ENCODE measurements at regions not wholly inside any gene's neighbourhood (a gene's known extent, or its start where the extent isn't known, plus 50 kb on each side); places are given as distances from the start of the nearest gene placed in this dataset.
"Not testable (repeated sequence)": the region's sequence is repeated elsewhere in the genome, so short reads cannot be mapped to it uniquely, and the experiment has no call there.

DNA sequence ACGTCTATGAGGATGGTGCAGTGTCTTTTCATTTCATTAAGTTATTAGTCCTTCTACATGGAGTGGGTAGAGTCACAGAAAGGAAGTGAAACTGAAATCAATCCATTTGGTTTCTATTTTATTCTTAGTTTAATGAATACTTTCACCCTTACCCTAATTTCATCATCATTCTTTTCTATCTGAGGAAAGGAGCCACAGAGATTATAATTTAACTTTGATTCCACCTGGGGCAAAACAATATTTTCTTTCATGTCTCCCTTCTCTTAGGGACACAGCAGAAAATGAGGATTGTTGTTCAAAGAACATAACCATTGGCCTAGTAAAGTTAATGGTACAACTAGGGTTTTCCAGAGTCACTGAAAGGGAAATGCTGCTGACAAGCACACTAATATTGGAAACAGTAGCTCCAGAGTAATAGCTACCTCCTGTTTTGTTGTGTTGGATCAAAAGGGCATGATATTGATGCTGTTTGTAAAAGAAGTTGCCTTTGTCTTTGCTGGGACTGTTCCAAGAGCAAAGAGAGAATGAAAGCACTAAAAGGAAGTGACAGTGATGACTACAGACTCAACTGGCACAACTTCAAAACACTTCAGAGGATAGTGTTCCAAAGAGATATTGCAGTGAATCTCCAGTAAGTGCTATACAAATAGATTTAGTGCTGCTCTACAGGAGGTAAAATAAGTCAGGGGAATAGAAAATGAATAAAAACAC lies 247.1 kb upstream of the PITX2 start:
- H3K27me3 ChIP-seq (ENCODE audit: control insufficient read depth in 5 of 5, insufficient read depth in 4 of 5, low read length in 5 of 5) = no peaks in the 10 kb centered on the region
- no peak overlapping the region for H3K4me3 ChIP-seq (ENCODE audit: low read depth in 1 of 5, low read length in 5 of 5)
- no peaks in the 10 kb centered on the region for H3K36me3 ChIP-seq (ENCODE audit: control insufficient read depth in 5 of 5, insufficient read depth in 5 of 5, low read length in 5 of 5)
- no peaks in the 10 kb centered on the region for H3K9me3 ChIP-seq (ENCODE audit: control insufficient read depth in 5 of 5, low read length in 5 of 5)
- peaks cover 0 to 35% (median 25%) of the 10 kb centered on the region in 5 donors for H3K4me1 ChIP-seq (ENCODE audit: control insufficient read depth in 5 of 5, insufficient read depth in 5 of 5, low read length in 5 of 5)
- no peak overlapping the region for H3K9ac ChIP-seq (ENCODE audit: low read length in 5 of 5)
- H3K27ac ChIP-seq (ENCODE audit: low read depth, low read length) = no peak overlapping the region

DNA sequence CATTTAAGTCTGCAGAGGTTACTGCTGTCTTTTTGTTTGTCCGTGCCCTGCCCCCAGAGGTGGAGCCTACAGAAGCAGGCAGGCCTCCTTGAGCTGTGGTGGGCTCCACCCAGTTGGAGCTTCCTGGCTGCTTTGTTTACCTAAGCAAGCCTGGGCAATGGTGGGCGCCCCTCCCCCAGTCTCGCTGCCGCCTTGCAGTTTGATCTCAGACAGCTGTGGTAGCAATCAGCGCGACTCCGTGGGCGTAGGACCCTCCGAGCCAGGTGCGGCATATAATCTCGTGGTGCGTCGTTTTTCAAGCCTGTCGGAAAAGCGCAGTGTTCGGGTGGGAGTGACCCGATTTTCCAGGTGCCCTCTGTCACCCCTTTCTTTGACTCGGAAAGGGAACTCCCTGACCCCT lies 253.3 kb upstream of the PITX2 start:
- not testable (repeated sequence) for H3K4me3 ChIP-seq (ENCODE audit: low read depth in 1 of 5, low read length in 5 of 5); H3K9ac ChIP-seq (ENCODE audit: low read length in 5 of 5); H3K27ac ChIP-seq (ENCODE audit: low read depth, low read length); H3K36me3 ChIP-seq (ENCODE audit: control insufficient read depth in 5 of 5, insufficient read depth in 5 of 5, low read length in 5 of 5); H3K27me3 ChIP-seq (ENCODE audit: control insufficient read depth in 5 of 5, insufficient read depth in 4 of 5, low read length in 5 of 5); H3K4me1 ChIP-seq (ENCODE audit: control insufficient read depth in 5 of 5, insufficient read depth in 5 of 5, low read length in 5 of 5); H3K9me3 ChIP-seq (ENCODE audit: control insufficient read depth in 5 of 5, low read length in 5 of 5)

DNA sequence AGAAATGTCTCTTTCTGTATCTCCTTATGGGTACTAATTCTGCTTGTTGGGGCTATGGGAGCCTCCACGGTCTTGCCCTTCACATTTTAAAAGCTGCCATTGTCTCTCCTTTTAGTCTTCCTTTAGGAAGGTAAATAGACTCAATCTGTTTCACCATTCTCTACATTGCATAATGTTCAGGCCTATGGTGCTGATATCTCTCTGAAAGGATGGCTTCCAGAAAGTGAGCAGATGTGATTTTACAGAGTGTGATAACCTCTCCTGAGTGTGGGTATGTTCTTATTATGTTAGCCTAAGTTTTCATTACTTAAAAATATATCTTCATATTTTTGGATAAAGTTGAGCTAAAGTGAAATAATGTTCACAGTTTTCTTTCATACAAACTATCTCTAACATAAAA lies 254.0 kb upstream of the PITX2 start:
- Histone ChIP-seq H3K9me3 (ENCODE audit: control insufficient read depth in 5 of 5, low read length in 5 of 5) (no peaks in the 10 kb centered on the region), H3K4me3 (ENCODE audit: low read depth in 1 of 5, low read length in 5 of 5) (no peak overlapping the region), H3K27me3 (ENCODE audit: control insufficient read depth in 5 of 5, insufficient read depth in 4 of 5, low read length in 5 of 5) (no peaks in the 10 kb centered on the region), H3K4me1 (ENCODE audit: control insufficient read depth in 5 of 5, insufficient read depth in 5 of 5, low read length in 5 of 5) (no peaks in the 10 kb centered on the region), H3K9ac (ENCODE audit: low read length in 5 of 5) (no peak overlapping the region), H3K27ac (ENCODE audit: low read depth, low read length) (no peak overlapping the region), H3K36me3 (ENCODE audit: control insufficient read depth in 5 of 5, insufficient read depth in 5 of 5, low read length in 5 of 5) (no peaks in the 10 kb centered on the region)

DNA sequence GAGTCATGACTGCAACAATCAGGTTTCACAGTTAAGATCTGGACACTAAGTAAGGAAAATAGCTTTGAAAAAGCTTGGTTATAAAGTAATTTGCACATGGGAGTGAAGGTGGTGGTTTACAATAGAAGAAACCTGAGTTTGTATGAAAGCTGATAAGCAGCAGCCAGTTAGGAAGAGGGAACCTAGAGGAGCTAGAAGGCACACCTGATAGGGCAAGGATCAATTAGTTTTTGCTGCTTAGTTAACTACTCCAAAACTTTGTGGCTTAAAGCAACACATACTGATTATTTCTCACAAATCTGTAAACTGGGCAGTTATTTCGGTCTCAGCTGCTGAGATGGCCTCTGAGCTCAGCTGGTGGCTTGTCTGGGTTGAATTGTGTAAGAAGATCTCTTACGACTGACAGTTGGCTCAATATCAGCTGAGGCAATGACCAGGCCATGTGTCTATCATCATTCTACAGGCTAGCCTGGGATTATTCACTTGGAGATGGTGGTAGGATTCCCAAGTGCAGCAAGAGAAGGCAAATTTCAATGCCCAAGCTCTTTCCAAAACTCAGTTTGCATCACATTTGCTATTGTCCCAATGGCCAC lies 255.0 kb upstream of the PITX2 start:
- Histone ChIP-seq H3K27me3 (ENCODE audit: control insufficient read depth in 5 of 5, insufficient read depth in 4 of 5, low read length in 5 of 5) (no peaks in the 10 kb centered on the region), H3K4me1 (ENCODE audit: control insufficient read depth in 5 of 5, insufficient read depth in 5 of 5, low read length in 5 of 5) (no peaks in the 10 kb centered on the region), H3K9ac (ENCODE audit: low read length in 5 of 5) (no peak overlapping the region), H3K4me3 (ENCODE audit: low read depth in 1 of 5, low read length in 5 of 5) (no peak overlapping the region), H3K36me3 (ENCODE audit: control insufficient read depth in 5 of 5, insufficient read depth in 5 of 5, low read length in 5 of 5) (no peaks in the 10 kb centered on the region), H3K27ac (ENCODE audit: low read depth, low read length) (no peak overlapping the region), H3K9me3 (ENCODE audit: control insufficient read depth in 5 of 5, low read length in 5 of 5) (no peaks in the 10 kb centered on the region)

DNA sequence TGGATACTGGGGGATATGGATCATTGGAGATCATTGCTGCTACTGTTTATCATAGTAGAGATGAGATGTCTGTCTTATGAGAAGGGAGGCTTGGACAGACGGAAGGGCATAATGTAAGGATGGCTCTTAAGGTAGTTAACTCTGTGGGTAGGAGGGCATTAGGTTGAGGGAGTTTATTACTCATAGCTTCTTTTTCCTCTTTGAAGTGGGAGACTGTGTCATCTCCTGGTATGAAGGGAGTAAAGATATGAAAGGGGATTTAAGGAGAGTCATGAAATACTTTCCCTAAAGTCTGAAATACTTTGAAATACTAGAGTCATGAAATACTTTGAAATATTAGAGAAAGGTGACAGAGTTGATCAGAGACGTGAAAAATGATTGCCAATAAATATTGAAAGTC lies 255.5 kb upstream of the PITX2 start:
- Histone ChIP-seq H3K36me3 (ENCODE audit: control insufficient read depth in 5 of 5, insufficient read depth in 5 of 5, low read length in 5 of 5) (no peaks in the 10 kb centered on the region), H3K9me3 (ENCODE audit: control insufficient read depth in 5 of 5, low read length in 5 of 5) (no peaks in the 10 kb centered on the region), H3K4me3 (ENCODE audit: low read depth in 1 of 5, low read length in 5 of 5) (no peak overlapping the region), H3K27ac (ENCODE audit: low read depth, low read length) (no peak overlapping the region), H3K27me3 (ENCODE audit: control insufficient read depth in 5 of 5, insufficient read depth in 4 of 5, low read length in 5 of 5) (no peaks in the 10 kb centered on the region), H3K4me1 (ENCODE audit: control insufficient read depth in 5 of 5, insufficient read depth in 5 of 5, low read length in 5 of 5) (no peaks in the 10 kb centered on the region), H3K9ac (ENCODE audit: low read length in 5 of 5) (no peak overlapping the region)

DNA sequence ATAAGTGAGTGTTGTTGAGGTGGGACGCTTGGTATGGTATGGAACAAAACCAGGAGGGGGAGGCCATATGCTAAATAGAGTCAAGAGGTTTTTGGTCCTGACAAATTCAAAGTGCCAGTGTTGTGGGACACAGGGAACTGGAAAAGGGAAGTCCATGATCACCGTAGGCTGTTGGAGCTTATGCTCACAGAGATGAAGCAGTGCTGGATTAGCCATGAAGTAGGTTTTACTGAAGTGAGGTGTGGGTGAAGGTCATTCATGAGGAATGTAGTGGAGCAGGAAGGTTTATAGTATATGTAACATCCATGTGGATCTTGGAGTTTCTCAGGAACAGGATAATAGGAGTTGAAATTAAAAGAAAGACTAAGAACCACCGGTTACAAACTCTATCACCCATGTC lies 256.1 kb upstream of the PITX2 start:
- H3K4me1 ChIP-seq (ENCODE audit: control insufficient read depth in 5 of 5, insufficient read depth in 5 of 5, low read length in 5 of 5) = no peaks in the 10 kb centered on the region
- H3K4me3 ChIP-seq (ENCODE audit: low read depth in 1 of 5, low read length in 5 of 5) = no peak overlapping the region
- H3K27me3 ChIP-seq (ENCODE audit: control insufficient read depth in 5 of 5, insufficient read depth in 4 of 5, low read length in 5 of 5) = no peaks in the 10 kb centered on the region

DNA sequence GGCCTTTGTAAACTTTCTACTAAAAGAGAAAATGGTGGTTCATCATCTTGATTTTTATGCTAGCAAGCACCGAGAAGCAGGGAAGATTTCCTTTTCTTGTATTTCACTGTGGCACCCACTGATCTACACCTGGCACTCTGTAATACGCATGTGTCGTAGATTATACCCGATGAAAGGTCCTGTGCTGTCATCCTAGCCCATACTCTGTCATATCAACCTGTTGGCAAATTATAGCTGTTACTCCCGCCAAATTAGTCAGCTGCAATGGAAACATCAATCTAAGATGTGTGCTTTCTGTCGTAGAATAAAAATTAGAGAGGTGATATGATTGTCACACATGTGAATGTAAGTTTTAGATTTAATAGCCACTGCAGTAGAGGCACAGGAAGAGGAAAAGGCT lies 263.4 kb upstream of the PITX2 start:
- Histone ChIP-seq H3K27me3 (ENCODE audit: control insufficient read depth in 5 of 5, insufficient read depth in 4 of 5, low read length in 5 of 5) (no peaks in the 10 kb centered on the region), H3K36me3 (ENCODE audit: control insufficient read depth in 5 of 5, insufficient read depth in 5 of 5, low read length in 5 of 5) (no peaks in the 10 kb centered on the region), H3K9me3 (ENCODE audit: control insufficient read depth in 5 of 5, low read length in 5 of 5) (no peaks in the 10 kb centered on the region), H3K4me1 (ENCODE audit: control insufficient read depth in 5 of 5, insufficient read depth in 5 of 5, low read length in 5 of 5) (no peaks in the 10 kb centered on the region), H3K9ac (ENCODE audit: low read length in 5 of 5) (no peak overlapping the region), H3K4me3 (ENCODE audit: low read depth in 1 of 5, low read length in 5 of 5) (no peak overlapping the region), H3K27ac (ENCODE audit: low read depth, low read length) (no peak overlapping the region)

More for the DNA sequence above, 256.1 kb upstream of the PITX2 start:
- H3K9ac ChIP-seq (ENCODE audit: low read length in 5 of 5) = no peak overlapping the region
- H3K9me3 ChIP-seq (ENCODE audit: control insufficient read depth in 5 of 5, low read length in 5 of 5) = no peaks in the 10 kb centered on the region
- no peak overlapping the region for H3K27ac ChIP-seq (ENCODE audit: low read depth, low read length)
- H3K36me3 ChIP-seq (ENCODE audit: control insufficient read depth in 5 of 5, insufficient read depth in 5 of 5, low read length in 5 of 5) = no peaks in the 10 kb centered on the region

DNA sequence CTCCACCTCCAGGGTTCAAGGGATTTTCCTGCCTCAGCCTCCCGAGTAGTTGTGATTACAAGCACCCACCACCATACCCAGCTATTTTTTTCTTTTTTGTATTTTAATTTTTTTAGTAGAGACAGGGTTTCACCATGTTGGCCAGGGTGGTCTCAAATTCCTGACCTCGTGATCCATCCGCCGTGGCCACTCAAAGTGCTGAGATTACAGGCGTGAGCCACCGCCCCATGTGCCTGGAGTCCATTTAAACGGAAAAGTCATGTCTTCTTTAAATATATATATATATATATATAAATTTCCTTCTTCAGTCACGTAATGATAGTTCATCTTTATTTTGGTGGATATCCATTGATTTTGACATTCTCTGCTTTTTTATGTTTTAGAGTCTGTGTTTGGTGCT lies 264.0 kb upstream of the PITX2 start:
- peaks cover 0 to 3% (median 0%) of the 10 kb centered on the region in 5 donors for H3K9me3 ChIP-seq (ENCODE audit: control insufficient read depth in 5 of 5, low read length in 5 of 5)
- no peak overlapping the region for H3K27ac ChIP-seq (ENCODE audit: low read depth, low read length)
- H3K4me1 ChIP-seq (ENCODE audit: control insufficient read depth in 5 of 5, insufficient read depth in 5 of 5, low read length in 5 of 5) = no peaks in the 10 kb centered on the region
- H3K9ac ChIP-seq (ENCODE audit: low read length in 5 of 5) = no peak overlapping the region
- H3K36me3 ChIP-seq (ENCODE audit: control insufficient read depth in 5 of 5, insufficient read depth in 5 of 5, low read length in 5 of 5) = no peaks in the 10 kb centered on the region
- no peaks in the 10 kb centered on the region for H3K27me3 ChIP-seq (ENCODE audit: control insufficient read depth in 5 of 5, insufficient read depth in 4 of 5, low read length in 5 of 5)
- H3K4me3 ChIP-seq (ENCODE audit: low read depth in 1 of 5, low read length in 5 of 5) = no peak overlapping the region

DNA sequence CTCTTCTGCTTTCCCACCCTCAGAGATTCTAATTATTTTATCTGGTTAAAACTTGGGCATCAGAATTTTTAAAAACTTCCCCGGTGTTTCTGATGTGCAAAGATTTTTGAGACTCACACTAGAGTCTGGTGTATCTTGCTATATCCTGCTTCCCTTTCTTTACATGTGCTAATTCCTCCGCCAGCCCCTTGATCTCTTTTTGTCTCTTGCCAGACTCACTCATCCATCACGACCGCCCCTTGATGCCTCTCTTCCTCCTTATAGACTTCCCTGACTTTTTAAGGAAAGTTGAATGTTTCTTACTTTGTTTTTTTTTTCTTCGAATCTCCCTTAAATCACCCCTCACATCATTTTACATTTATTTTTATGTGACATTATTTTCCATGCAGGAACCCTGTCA lies 274.9 kb upstream of the PITX2 start:
- Histone ChIP-seq H3K9me3 (ENCODE audit: control insufficient read depth in 5 of 5, low read length in 5 of 5) (no peaks in the 10 kb centered on the region), H3K36me3 (ENCODE audit: control insufficient read depth in 5 of 5, insufficient read depth in 5 of 5, low read length in 5 of 5) (no peaks in the 10 kb centered on the region), H3K4me1 (ENCODE audit: control insufficient read depth in 5 of 5, insufficient read depth in 5 of 5, low read length in 5 of 5) (no peaks in the 10 kb centered on the region), H3K27me3 (ENCODE audit: control insufficient read depth in 5 of 5, insufficient read depth in 4 of 5, low read length in 5 of 5) (no peaks in the 10 kb centered on the region), H3K4me3 (ENCODE audit: low read depth in 1 of 5, low read length in 5 of 5) (no peak overlapping the region), H3K27ac (ENCODE audit: low read depth, low read length) (no peak overlapping the region), H3K9ac (ENCODE audit: low read length in 5 of 5) (no peak overlapping the region)

DNA sequence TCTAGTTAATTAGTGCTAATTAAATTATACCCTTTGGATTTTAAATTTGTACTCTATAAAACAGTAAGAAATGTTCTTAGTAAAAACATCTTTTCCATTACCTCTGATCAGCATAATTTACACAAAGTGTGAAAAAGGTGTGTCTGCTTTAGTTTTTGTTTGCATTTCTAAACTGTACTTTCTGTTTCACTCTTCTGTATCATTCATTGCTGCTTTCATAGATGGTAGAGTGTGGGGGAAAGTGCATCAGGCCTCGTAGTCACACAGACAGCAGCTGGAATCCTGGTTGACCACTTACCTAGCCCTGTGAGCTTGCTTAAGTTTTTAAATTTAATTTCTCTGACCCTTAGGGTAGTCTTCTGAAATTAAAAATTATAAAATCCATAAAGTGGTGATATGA lies 275.4 kb upstream of the PITX2 start:
- H3K4me1 ChIP-seq (ENCODE audit: control insufficient read depth in 5 of 5, insufficient read depth in 5 of 5, low read length in 5 of 5) = no peaks in the 10 kb centered on the region
- no peak overlapping the region for H3K9ac ChIP-seq (ENCODE audit: low read length in 5 of 5)
- no peak overlapping the region for H3K27ac ChIP-seq (ENCODE audit: low read depth, low read length)
- H3K27me3 ChIP-seq (ENCODE audit: control insufficient read depth in 5 of 5, insufficient read depth in 4 of 5, low read length in 5 of 5) = no peaks in the 10 kb centered on the region
- H3K9me3 ChIP-seq (ENCODE audit: control insufficient read depth in 5 of 5, low read length in 5 of 5) = no peaks in the 10 kb centered on the region
- H3K36me3 ChIP-seq (ENCODE audit: control insufficient read depth in 5 of 5, insufficient read depth in 5 of 5, low read length in 5 of 5) = no peaks in the 10 kb centered on the region
- no peak overlapping the region for H3K4me3 ChIP-seq (ENCODE audit: low read depth in 1 of 5, low read length in 5 of 5)

All from subcutaneous abdominal adipose tissue (tissue), 5 donors.